T-helper 1 cell treated with Interleukin-12 subunit alpha and Interleukin-12 subunit beta and Interleukin-4 antibody, amounts not matched to agents 30 ng/mL and 1 ng/mL, for 36 hours (primary cell): ENCODE measurements at regions not wholly inside any gene's neighbourhood (a gene's known extent, or its start where the extent isn't known, plus 50 kb on each side); places are given as distances from the start of the nearest gene placed in this dataset.

ENCODE experiments used
- intact Hi-C: fragments of 100-400 bp; cut with micrococcal nuclease; formaldehyde crosslinking; loops from one replicate; pipeline ENCODE4 v1.15.1; 2024

GRCh38 chr5:51748647-51749046 lies 365.4 kb downstream of the ISL1 start:
- intact Hi-C loops = no loop called here
